K562 (cell line): ENCODE measurements at regions not wholly inside any gene's neighbourhood (a gene's known extent, or its start where the extent isn't known, plus 50 kb on each side); places are given as distances from the start of the nearest gene placed in this dataset.

Source experiments
- ATAC-seq: fragments of 200-7000 bp; cut with Tn5 transposase; 3 replicates; pipeline ENCODE4 v1.9.1; 2020; ENCODE audit warnings: moderate library complexity
- BruUV-seq: library from RNA; stranded (reverse); fragments of 400-500 nt; replicated peaks from 2 replicates; lab custom pipeline; 2021; lab: Mats Ljungman, UMichigan
- CTCF ChIA-PET: fragments of 300-600 bp; formaldehyde crosslinking; extraction: SDS; loops from one replicate; lab custom pipeline; 2021; ENCODE audit warnings: low intra/inter-chr PET ratio; lab: Yijun Ruan, JAX
- POLR2A ChIA-PET: fragments of 300-600, 350-650 bp; sonication (Branson Sonifier 250); formaldehyde crosslinking; extraction: SDS; loops from one replicate; lab custom pipeline; 2021; ENCODE audit warnings: antibody characterized with exemption, inconsistent platforms; lab: Yijun Ruan, JAX
- DNase-seq, 4 experiments: peaks; one replicate each; pipeline versions ENCODE4 v3.0.0 to v3.0.0-alpha.2; 2011 to 2018; ENCODE audit warnings: low spot score in 3 of 4, mixed read lengths in 3 of 4; ENCODE audit errors: extremely low read depth in 1 of 4
- FAIRE-seq: peaks from 2 replicates; lab custom pipeline; 2011; peaks lifted over from hg19 to GRCh38; lab: Jason Lieb, UNC
- H2AFZ ChIP-seq: 2 replicates; pipeline ENCODE4 v1.6.0; 2011; ENCODE audit warnings: low read depth, low read length, control low read depth, inconsistent platforms
- H3K27ac ChIP-seq: fragments of 200-600 bp; 3 replicates; pipeline ENCODE4 v1.8.0; 2011; ENCODE audit warnings: low read depth, mild to moderate bottlenecking, control low read depth, inconsistent platforms, low read length, moderate library complexity, mixed read lengths; ENCODE audit errors: extremely low read depth
- H3K27me3 ChIP-seq, 2 experiments: fragments of 300-600 bp in 1 of 2; 2 replicates in 1 of 2; 3 replicates in 1 of 2; pipeline versions ENCODE4 v1.6.0 to v1.8.0; 2011; ENCODE audit warnings: inconsistent platforms in 2 of 2, low read length in 2 of 2, mild to moderate bottlenecking in 1 of 2, mixed read lengths in 1 of 2, moderate library complexity in 1 of 2; ENCODE audit not compliant: control insufficient read depth in 2 of 2, insufficient read depth in 2 of 2
- H3K36me3 ChIP-seq: fragments of 300-600 bp; 3 replicates; pipeline ENCODE4 v1.8.0; 2011; ENCODE audit warnings: mild to moderate bottlenecking, low read length, inconsistent platforms; ENCODE audit not compliant: control insufficient read depth, insufficient read depth
- H3K4me1 ChIP-seq, 2 experiments: fragments of 200-600 bp in 1 of 2; replicated peaks in 1 of 2; 2 replicates in 1 of 2; 3 replicates in 1 of 2; pipeline versions ENCODE4 v1.5.1 to v1.8.0; 2011; ENCODE audit warnings: inconsistent platforms in 2 of 2, low read length in 2 of 2, mild to moderate bottlenecking in 1 of 2, mixed read lengths in 1 of 2, moderate library complexity in 1 of 2; ENCODE audit not compliant: control insufficient read depth in 2 of 2, insufficient read depth in 2 of 2
- H3K4me2 ChIP-seq: 2 replicates; pipeline ENCODE4 v1.6.1; 2011; ENCODE audit warnings: low read length, control low read depth, inconsistent platforms, mixed read lengths; ENCODE audit not compliant: insufficient read depth
- H3K4me3 ChIP-seq: fragments of 200-600 bp; sonication (generic), shearing (Covaris generic); 2 replicates; pipeline ENCODE4 v1.5.1; 2016; ENCODE audit warnings: control low read depth, inconsistent platforms
- H3K79me2 ChIP-seq: fragments of 200-600 bp; 3 replicates; pipeline ENCODE4 v1.8.0; 2011; ENCODE audit warnings: low read length, inconsistent platforms; ENCODE audit not compliant: control insufficient read depth, insufficient read depth
- H3K9ac ChIP-seq, 2 experiments: 2 replicates each; pipeline versions ENCODE4 v1.6.0 to v1.6.1; 2011; ENCODE audit warnings: low read depth in 2 of 2, low read length in 2 of 2, control low read depth in 1 of 2, inconsistent platforms in 1 of 2, mild to moderate bottlenecking in 1 of 2, mixed read lengths in 1 of 2; ENCODE audit not compliant: insufficient read depth in 1 of 2
- H3K9me1 ChIP-seq: one replicate; pipeline ENCODE4 v1.6.0; 2011; ENCODE audit warnings: inconsistent platforms, mild to moderate bottlenecking, low read length, moderate library complexity; ENCODE audit not compliant: control insufficient read depth, insufficient read depth
- H3K9me3 ChIP-seq: replicated peaks from 2 replicates; pipeline ENCODE4 v1.5.1; 2011; ENCODE audit warnings: low read depth, low read length, inconsistent platforms; ENCODE audit not compliant: control insufficient read depth, insufficient read depth
- H4K20me1 ChIP-seq: replicated peaks from 2 replicates; pipeline ENCODE4 v1.6.1; 2011; ENCODE audit warnings: low read length, inconsistent platforms, mixed read lengths; ENCODE audit not compliant: control insufficient read depth, insufficient read depth
- CBFA2T2 ChIP-seq: fragments of 450-650 bp; conservative IDR thresholded peaks from 2 replicates; pipeline ENCODE4 v1.6.1; 2017; ENCODE audit warnings: mild to moderate bottlenecking
- COPS2 ChIP-seq: fragments of 450-650 bp; conservative IDR thresholded peaks from 2 replicates; pipeline ENCODE4 v1.6.1; 2016; ENCODE audit warnings: mild to moderate bottlenecking, moderate library complexity
- LEF1 ChIP-seq: fragments of 450-650 bp; IDR thresholded peaks from 2 replicates; pipeline ENCODE4 v1.6.1; 2016; ENCODE audit warnings: mild to moderate bottlenecking
- MAFG ChIP-seq: fragments of 450-650 bp; conservative IDR thresholded peaks from 2 replicates; pipeline ENCODE4 v1.6.1; 2016; ENCODE audit warnings: missing genetic modification characterization, missing compliant biosample characterization
- MCM5 ChIP-seq: fragments of 450-650 bp; IDR thresholded peaks from 2 replicates; pipeline ENCODE4 v1.6.1; 2016; ENCODE audit warnings: low read depth
- MIER1 ChIP-seq: fragments of 450-650 bp; IDR thresholded peaks from 2 replicates; pipeline ENCODE4 v1.6.1; 2016; ENCODE audit warnings: antibody characterized with exemption, mild to moderate bottlenecking, low read depth
- NCOA1 ChIP-seq: fragments of 450-650 bp; IDR thresholded peaks from 2 replicates; pipeline ENCODE4 v1.6.1; 2016; ENCODE audit warnings: low read depth
- POLR3A ChIP-seq: IDR thresholded peaks from 2 replicates; pipeline ENCODE4 v1.6.1; 2011; ENCODE audit warnings: borderline replicate concordance, mild to moderate bottlenecking, moderate library complexity; ENCODE audit not compliant: insufficient read length, insufficient read depth; ENCODE audit errors: extremely low read depth
- PRMT5 ChIP-seq: sonication (generic); formaldehyde crosslinking; IDR thresholded peaks from 2 replicates; pipeline ENCODE4 v1.5.0; 2020; ENCODE audit warnings: missing genetic modification reagents
- RBM14 ChIP-seq: fragments of 200-400 bp; formaldehyde crosslinking; IDR thresholded peaks from 2 replicates; pipeline ENCODE4 v1.6.1; 2018; ENCODE audit warnings: low read depth, mild to moderate bottlenecking, low read length, moderate library complexity, borderline replicate concordance; ENCODE audit not compliant: insufficient read depth
- SIX5 ChIP-seq, 2 experiments: IDR thresholded peaks; 2 replicates each; pipeline ENCODE4 v1.6.1; 2011; ENCODE audit warnings: low read length in 2 of 2, borderline replicate concordance in 1 of 2, low read depth in 1 of 2, mild to moderate bottlenecking in 1 of 2, moderate library complexity in 1 of 2; ENCODE audit not compliant: insufficient read depth in 1 of 2
- SMAD2 ChIP-seq: fragments of 150-350 bp; IDR thresholded peaks from 2 replicates; pipeline ENCODE4 v1.6.1; 2014; ENCODE audit warnings: low read depth, mild to moderate bottlenecking, low read length
- TEAD1 ChIP-seq, 2 experiments: fragments of 450-650 bp in 1 of 2; sonication (generic) in 1 of 2; formaldehyde crosslinking; IDR thresholded peaks; 2 replicates each; pipeline versions ENCODE4 v1.4.0 to v1.8.0; 2020 to 2022; ENCODE audit warnings: mild to moderate bottlenecking in 2 of 2, missing genetic modification reagents in 1 of 2
- ZKSCAN3 ChIP-seq: fragments of 250-450 bp; sonication (Bioruptor Pico); IDR thresholded peaks from 2 replicates; pipeline ENCODE4 v1.4.0; 2020
- WGBS: fragments of 100-300 bp; shearing (Covaris generic); methylation state at CpG from one replicate; pipeline ENCODE4 v1.1.6; 2016; ENCODE audit warnings: low coverage, mixed read lengths; ENCODE audit not compliant: insufficient coverage; ENCODE audit errors: missing lambda C conversion rate; 5-methylcytosine and 5-hydroxymethylcytosine counted together
- in situ Hi-C: fragments of 300-500 bp; cut with MboI; formaldehyde crosslinking; loops from 4 replicates; pipeline ENCODE4 v1.15.0; 2018; ENCODE audit warnings: inconsistent platforms, mixed read lengths
- intact Hi-C: fragments of 100-400 bp; cut with micrococcal nuclease; formaldehyde crosslinking; loops from 2 replicates; pipeline ENCODE4 v1.14.2; 2022
- TF ChIP-seq, protein P1 (sequence below), 2 experiments: fragments of 200-800 bp in 1 of 2; sonication (Bioruptor generic) in 1 of 2; sonication (generic) in 1 of 2; formaldehyde crosslinking in 1 of 2; IDR thresholded peaks in 1 of 2; conservative IDR thresholded peaks in 1 of 2; 2 replicates each; pipeline versions ENCODE4 v1.5.0 to v1.6.1; 2016 to 2020; ENCODE audit warnings: missing compliant biosample characterization in 1 of 2, missing genetic modification characterization in 1 of 2, missing genetic modification reagents in 1 of 2
- TF ChIP-seq, protein P2 (sequence below), 2 experiments: fragments of 450-650 bp in 1 of 2; sonication (generic) in 1 of 2; formaldehyde crosslinking in 1 of 2; IDR thresholded peaks in 1 of 2; conservative IDR thresholded peaks in 1 of 2; 2 replicates each; pipeline versions ENCODE4 v1.6.1 to v1.8.1; 2016 to 2023; ENCODE audit warnings: mild to moderate bottlenecking in 2 of 2, moderate library complexity in 2 of 2, inconsistent platforms in 1 of 2, missing genetic modification reagents in 1 of 2
- TF ChIP-seq, protein P3 (sequence below): IDR thresholded peaks from 3 replicates; pipeline ENCODE4 v1.6.1; 2011; ENCODE audit warnings: borderline replicate concordance, mild to moderate bottlenecking, moderate library complexity; ENCODE audit not compliant: insufficient read length; ENCODE audit errors: extremely low read depth

DNA sequence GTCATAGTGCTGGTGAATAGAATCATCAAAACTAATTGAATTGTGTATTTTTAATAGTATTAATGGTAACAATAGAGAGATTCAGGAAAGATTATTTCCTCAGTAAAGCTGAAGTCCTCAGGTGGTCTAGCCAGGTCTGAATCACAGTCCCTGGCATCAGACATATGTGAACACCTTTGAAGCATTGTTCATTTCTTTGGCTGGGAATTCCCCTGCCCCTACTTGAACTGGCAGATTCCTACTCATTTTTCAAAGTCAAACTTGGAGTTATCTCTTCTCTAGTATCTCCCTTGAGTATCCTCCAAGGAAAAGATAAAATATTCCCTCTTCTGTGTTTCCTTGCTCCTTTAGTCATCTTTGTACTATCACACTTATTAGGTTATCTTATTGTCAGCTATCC lies 759.8 kb downstream of the ADGRL2 start (continued):
- TF ChIP-seq POLR3A (no peak), TEAD1 (CRISPR knock-in tag; IDR thresholded peaks at IDR 0.05) (no peak), LEF1 (no peak), MCM5 (no peak), COPS2 (no peak), CBFA2T2 (no peak), SIX5 (IDR thresholded peaks at IDR 0.05; ENCODE audit: borderline replicate concordance in 1 of 2, insufficient read depth in 1 of 2, low read depth in 1 of 2, low read length in 2 of 2) (no peak), PRMT5 (CRISPR knock-in tag) (no peak), MIER1 (no peak), ZKSCAN3 (CRISPR knock-in tag) (no peak)

DNA sequence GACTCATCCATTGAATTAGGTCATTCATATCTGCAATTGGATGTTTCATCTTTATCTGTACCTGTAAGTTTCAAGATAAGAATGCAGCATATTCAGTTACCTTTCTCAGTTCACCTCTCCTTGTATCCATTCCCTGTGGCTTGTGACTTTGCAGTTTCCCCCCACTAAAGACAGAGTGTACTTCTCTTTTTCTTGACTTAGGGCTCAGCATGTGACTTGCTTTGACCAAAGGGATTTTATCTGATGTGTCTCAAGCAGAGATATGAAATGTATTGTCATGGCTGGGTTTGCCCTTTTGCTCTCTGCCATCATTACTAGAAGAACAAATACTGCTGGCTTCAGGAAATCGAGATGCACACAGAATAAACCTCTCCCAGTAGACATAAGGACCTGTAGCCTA lies 754.8 kb downstream of the ADGRL2 start:
- intact Hi-C loops (no loop called here), in situ Hi-C loops (no loop called here)
- Histone ChIP-seq H3K4me3 (no peak overlapping the region), H3K4me2 (no peak overlapping the region), H4K20me1 (no peaks in the 10 kb centered on the region), H3K36me3 (no peaks in the 10 kb centered on the region), H3K27me3 (no peaks in the 10 kb centered on the region), H3K4me1 (no peaks in the 10 kb centered on the region), H2AFZ (no peak overlapping the region), H3K79me2 (no peaks in the 10 kb centered on the region), H3K9me3 (no peaks in the 10 kb centered on the region), H3K27ac (no peak overlapping the region), H3K9me1 (no peaks in the 10 kb centered on the region), H3K9ac (no peak overlapping the region)
- DNase-seq (no peak), FAIRE-seq (no peak), ATAC-seq (no peak)
- no TSS peak for BruUV-seq
- POLR2A ChIA-PET: no interaction called here
- CTCF ChIA-PET: no interaction called here
- WGBS: 0% methylated on average over 1 of the region's 1 CpG
- no peak for TF ChIP-seq SMAD2
- no peak for TF ChIP-seq MAFG (tag)
- TF ChIP-seq NCOA1: no peak
- no peak for TF ChIP-seq RBM14
- TF ChIP-seq, protein P1, sequence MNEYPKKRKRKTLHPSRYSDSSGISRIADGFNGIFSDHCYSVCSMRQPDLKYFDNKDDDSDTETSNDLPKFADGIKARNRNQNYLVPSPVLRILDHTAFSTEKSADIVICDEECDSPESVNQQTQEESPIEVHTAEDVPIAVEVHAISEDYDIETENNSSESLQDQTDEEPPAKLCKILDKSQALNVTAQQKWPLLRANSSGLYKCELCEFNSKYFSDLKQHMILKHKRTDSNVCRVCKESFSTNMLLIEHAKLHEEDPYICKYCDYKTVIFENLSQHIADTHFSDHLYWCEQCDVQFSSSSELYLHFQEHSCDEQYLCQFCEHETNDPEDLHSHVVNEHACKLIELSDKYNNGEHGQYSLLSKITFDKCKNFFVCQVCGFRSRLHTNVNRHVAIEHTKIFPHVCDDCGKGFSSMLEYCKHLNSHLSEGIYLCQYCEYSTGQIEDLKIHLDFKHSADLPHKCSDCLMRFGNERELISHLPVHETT (CRISPR knock-in tag; conservative IDR thresholded peaks at IDR 0.05 in 1 of 2, IDR thresholded peaks at IDR 0.05 in 1 of 2): no peak
- TF ChIP-seq, protein P2, sequence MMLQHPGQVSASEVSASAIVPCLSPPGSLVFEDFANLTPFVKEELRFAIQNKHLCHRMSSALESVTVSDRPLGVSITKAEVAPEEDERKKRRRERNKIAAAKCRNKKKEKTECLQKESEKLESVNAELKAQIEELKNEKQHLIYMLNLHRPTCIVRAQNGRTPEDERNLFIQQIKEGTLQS (IDR thresholded peaks at IDR 0.05): no peak
- TF ChIP-seq, protein P2 (CRISPR knock-in tag; conservative IDR thresholded peaks at IDR 0.05): no peak
- TF ChIP-seq, protein P3, sequence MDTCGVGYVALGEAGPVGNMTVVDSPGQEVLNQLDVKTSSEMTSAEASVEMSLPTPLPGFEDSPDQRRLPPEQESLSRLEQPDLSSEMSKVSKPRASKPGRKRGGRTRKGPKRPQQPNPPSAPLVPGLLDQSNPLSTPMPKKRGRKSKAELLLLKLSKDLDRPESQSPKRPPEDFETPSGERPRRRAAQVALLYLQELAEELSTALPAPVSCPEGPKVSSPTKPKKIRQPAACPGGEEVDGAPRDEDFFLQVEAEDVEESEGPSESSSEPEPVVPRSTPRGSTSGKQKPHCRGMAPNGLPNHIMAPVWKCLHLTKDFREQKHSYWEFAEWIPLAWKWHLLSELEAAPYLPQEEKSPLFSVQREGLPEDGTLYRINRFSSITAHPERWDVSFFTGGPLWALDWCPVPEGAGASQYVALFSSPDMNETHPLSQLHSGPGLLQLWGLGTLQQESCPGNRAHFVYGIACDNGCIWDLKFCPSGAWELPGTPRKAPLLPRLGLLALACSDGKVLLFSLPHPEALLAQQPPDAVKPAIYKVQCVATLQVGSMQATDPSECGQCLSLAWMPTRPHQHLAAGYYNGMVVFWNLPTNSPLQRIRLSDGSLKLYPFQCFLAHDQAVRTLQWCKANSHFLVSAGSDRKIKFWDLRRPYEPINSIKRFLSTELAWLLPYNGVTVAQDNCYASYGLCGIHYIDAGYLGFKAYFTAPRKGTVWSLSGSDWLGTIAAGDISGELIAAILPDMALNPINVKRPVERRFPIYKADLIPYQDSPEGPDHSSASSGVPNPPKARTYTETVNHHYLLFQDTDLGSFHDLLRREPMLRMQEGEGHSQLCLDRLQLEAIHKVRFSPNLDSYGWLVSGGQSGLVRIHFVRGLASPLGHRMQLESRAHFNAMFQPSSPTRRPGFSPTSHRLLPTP: no peak
